A673 (cell line): ENCODE measurements at regions not wholly inside any gene's neighbourhood (a gene's known extent, or its start where the extent isn't known, plus 50 kb on each side); places are given as distances from the start of the nearest gene placed in this dataset.

Experiments
- BruUV-seq: library from RNA; stranded (reverse); fragments of 400-500 nt; replicated peaks from 2 replicates; lab custom pipeline; 2021; lab: Mats Ljungman, UMichigan
- CTCF ChIA-PET: fragments of 300-600 bp; sonication (Branson Sonifier 250); formaldehyde crosslinking; loops from one replicate; lab custom pipeline; 2022; ENCODE audit warnings: antibody characterized with exemption; lab: Charles Lee
- POLR2A ChIA-PET: fragments of 300-600 bp; sonication (Branson Sonifier 250); formaldehyde crosslinking; loops from one replicate; lab custom pipeline; 2022; ENCODE audit warnings: antibody characterized with exemption; ENCODE audit not compliant: low non-redundant PET; lab: Charles Lee
- DNase-seq: peaks from one replicate; pipeline ENCODE4 v3.0.0-alpha.2; 2015; ENCODE audit warnings: low spot score
- H3K27ac ChIP-seq: fragments of 200-600 bp; sonication (generic); 2 replicates; pipeline ENCODE4 v1.5.1; 2016; ENCODE audit warnings: mixed run types, low read depth, mild to moderate bottlenecking, mixed read lengths, antibody characterized with exemption, low read length; ENCODE audit not compliant: poor library complexity, severe bottlenecking
- H3K27me3 ChIP-seq: fragments of 200-600 bp; sonication (generic); replicated peaks from 2 replicates; pipeline ENCODE4 v1.6.1; 2017; ENCODE audit warnings: mixed run types, low read depth, mild to moderate bottlenecking, mixed read lengths, antibody characterized with exemption, low read length; ENCODE audit not compliant: insufficient read depth, poor library complexity
- H3K36me3 ChIP-seq: fragments of 200-600 bp; sonication (generic); 2 replicates; pipeline ENCODE4 v1.6.1; 2016; ENCODE audit warnings: mixed run types, mild to moderate bottlenecking, mixed read lengths, antibody characterized with exemption, low read length; ENCODE audit not compliant: insufficient read depth, poor library complexity, severe bottlenecking
- H3K4me1 ChIP-seq: fragments of 200-600 bp; sonication (generic); 2 replicates; pipeline ENCODE4 v1.6.1; 2017; ENCODE audit warnings: mixed run types, mild to moderate bottlenecking, mixed read lengths, antibody characterized with exemption, low read length; ENCODE audit not compliant: insufficient read depth, poor library complexity, severe bottlenecking
- H3K4me3 ChIP-seq: fragments of 200-600 bp; sonication (generic); 2 replicates; pipeline ENCODE4 v1.5.1; 2016; ENCODE audit warnings: low read depth, mixed run types, mild to moderate bottlenecking, mixed read lengths, low read length; ENCODE audit not compliant: poor library complexity, severe bottlenecking
- H3K9me3 ChIP-seq: fragments of 200-600 bp; sonication (generic); 2 replicates; pipeline ENCODE4 v1.6.1; 2016; ENCODE audit warnings: mixed run types, low read depth, mild to moderate bottlenecking, mixed read lengths, antibody characterized with exemption, low read length; ENCODE audit not compliant: poor library complexity, severe bottlenecking
- CTCF ChIP-seq: fragments of 300-800, 200-600 bp; sonication (generic); conservative IDR thresholded peaks from 2 replicates; pipeline ENCODE4 v1.5.1; 2017; ENCODE audit warnings: low read depth, mild to moderate bottlenecking, antibody characterized with exemption, low read length, moderate library complexity, mixed read lengths
- EZH2 ChIP-seq: fragments of 200-600 bp; sonication (generic); IDR thresholded peaks from 2 replicates; pipeline ENCODE4 v1.6.1; 2017; ENCODE audit warnings: borderline replicate concordance, low read depth, mild to moderate bottlenecking, mixed read lengths, antibody characterized with exemption, low read length; ENCODE audit not compliant: poor library complexity, severe bottlenecking
- intact Hi-C: fragments of 100-400 bp; cut with micrococcal nuclease; formaldehyde crosslinking; loops from one replicate; pipeline ENCODE4 v1.10.0; 2022; ENCODE audit not compliant: unreplicated experiment

- no TSS peak for BruUV-seq
- no peak for DNase-seq
- ChIA-PET CTCF (no interaction called here), POLR2A (no interaction called here)
- no peaks in the 10 kb centered on the region for H3K4me1 ChIP-seq
- no peak overlapping the region for H3K4me3 ChIP-seq
- H3K36me3 ChIP-seq = no peaks in the 10 kb centered on the region
- intact Hi-C loops = no loop called here
- no peaks in the 10 kb centered on the region for H3K27me3 ChIP-seq
- no peak for TF ChIP-seq CTCF
- no peak for TF ChIP-seq EZH2
- H3K9me3 ChIP-seq = no peaks in the 10 kb centered on the region
- H3K27ac ChIP-seq = no peak overlapping the region
Measured at GRCh38 chrX:40834225-40834624, 98.9 kb upstream of the MED14 start.

- Histone ChIP-seq H3K27me3 (no peaks in the 10 kb centered on the region), H3K9me3 (no peaks in the 10 kb centered on the region), H3K27ac (no peak overlapping the region), H3K36me3 (no peaks in the 10 kb centered on the region), H3K4me3 (no peak overlapping the region), H3K4me1 (no peaks in the 10 kb centered on the region)
- ChIA-PET POLR2A (no interaction called here), CTCF (interaction anchor here (0.6 kb wide), 1 partner anchor 479 kb away, joined by 3 read pairs; no protein-coding TSS in a partner anchor)
- intact Hi-C loops = no loop called here
- TF ChIP-seq EZH2 (no peak), CTCF (no peak)
- no peak for DNase-seq
- BruUV-seq = no TSS peak
Measured at GRCh38 chrX:40835526-40835925, 100.2 kb upstream of the MED14 start.

- Histone ChIP-seq H3K4me1 (no peaks in the 10 kb centered on the region), H3K9me3 (peaks cover 13% of the 10 kb centered on the region), H3K4me3 (no peak overlapping the region), H3K27ac (no peak overlapping the region), H3K27me3 (no peaks in the 10 kb centered on the region), H3K36me3 (no peaks in the 10 kb centered on the region)
- no TSS peak for BruUV-seq
- no peak for DNase-seq
- ChIA-PET CTCF (no interaction called here), POLR2A (no interaction called here)
- intact Hi-C loops = no loop called here
- TF ChIP-seq CTCF = no peak
- no peak for TF ChIP-seq EZH2
Measured at GRCh38 chrX:40843643-40844042, 108.3 kb upstream of the MED14 start.
